Astrocyte (in vitro differentiated cells and primary cell): ENCODE measurements at regions not wholly inside any gene's neighbourhood (a gene's known extent, or its start where the extent isn't known, plus 50 kb on each side); places are given as distances from the start of the nearest gene placed in this dataset.

Experiments used
- DNase-seq: peaks from one replicate; pipeline ENCODE4 v3.0.0-alpha.2; 2010; ENCODE audit warnings: low read depth
- FAIRE-seq: peaks from 2 replicates; lab custom pipeline; 2011; peaks lifted over from hg19 to GRCh38; lab: Jason Lieb, UNC
- H2AFZ ChIP-seq: 2 replicates; pipeline ENCODE4 v1.6.0; 2012; ENCODE audit warnings: low read depth, low read length, inconsistent platforms
- H3K27ac ChIP-seq: 2 replicates; pipeline ENCODE4 v1.5.1; 2011; ENCODE audit warnings: low read depth, low read length, inconsistent platforms
- H3K27me3 ChIP-seq: 2 replicates; pipeline ENCODE4 v1.6.0; 2011; ENCODE audit warnings: low read length, inconsistent platforms; ENCODE audit not compliant: insufficient read depth
- H3K36me3 ChIP-seq: 2 replicates; pipeline ENCODE4 v1.5.1; 2011; ENCODE audit warnings: low read length, inconsistent platforms; ENCODE audit not compliant: insufficient read depth
- H3K4me1 ChIP-seq: 2 replicates; pipeline ENCODE4 v1.5.1; 2011; ENCODE audit warnings: low read length, inconsistent platforms; ENCODE audit not compliant: insufficient read depth
- H3K4me2 ChIP-seq: 2 replicates; pipeline ENCODE4 v1.6.0; 2012; ENCODE audit warnings: low read length, inconsistent platforms
- H3K4me3 ChIP-seq: 2 replicates; pipeline ENCODE4 v1.5.1; 2011; ENCODE audit warnings: low read depth, mild to moderate bottlenecking, low read length, inconsistent platforms; ENCODE audit not compliant: insufficient read depth
- H3K79me2 ChIP-seq: 2 replicates; pipeline ENCODE4 v1.6.0; 2012; ENCODE audit warnings: mild to moderate bottlenecking, low read length, inconsistent platforms; ENCODE audit not compliant: insufficient read depth
- H3K9ac ChIP-seq: 2 replicates; pipeline ENCODE4 v1.6.0; 2012; ENCODE audit warnings: mild to moderate bottlenecking, low read length, inconsistent platforms
- H3K9me3 ChIP-seq: 2 replicates; pipeline ENCODE4 v1.5.1; 2012; ENCODE audit warnings: low read depth, mild to moderate bottlenecking, low read length, inconsistent platforms; ENCODE audit not compliant: insufficient read depth
- H4K20me1 ChIP-seq: 2 replicates; pipeline ENCODE4 v1.6.0; 2012; ENCODE audit warnings: low read length, inconsistent platforms; ENCODE audit not compliant: insufficient read depth
- H3K27ac Mint-ChIP-seq: one replicate; pipeline ENCODE4 v1.8.0; 2021; ENCODE audit warnings: mild to moderate bottlenecking, mixed read lengths; ENCODE audit not compliant: unreplicated experiment
- H3K27me3 Mint-ChIP-seq: one replicate; pipeline ENCODE4 v1.8.0; 2021; ENCODE audit warnings: low read depth, mixed read lengths; ENCODE audit not compliant: unreplicated experiment
- H3K36me3 Mint-ChIP-seq: one replicate; pipeline ENCODE4 v1.8.0; 2021; ENCODE audit warnings: low read depth, mixed read lengths; ENCODE audit not compliant: unreplicated experiment
- H3K4me1 Mint-ChIP-seq: one replicate; pipeline ENCODE4 v1.8.0; 2021; ENCODE audit warnings: low read depth, mixed read lengths; ENCODE audit not compliant: unreplicated experiment
- H3K4me3 Mint-ChIP-seq: one replicate; pipeline ENCODE4 v1.8.0; 2021; ENCODE audit warnings: mild to moderate bottlenecking, moderate library complexity, mixed read lengths; ENCODE audit not compliant: unreplicated experiment
- H3K9me3 Mint-ChIP-seq: one replicate; pipeline ENCODE4 v1.8.0; 2021; ENCODE audit warnings: mild to moderate bottlenecking, mixed read lengths; ENCODE audit not compliant: unreplicated experiment
- CTCF ChIP-seq: IDR thresholded peaks from 2 replicates; pipeline ENCODE4 v1.5.1; 2011; ENCODE audit warnings: low read depth, mild to moderate bottlenecking, inconsistent platforms, low read length, moderate library complexity; ENCODE audit not compliant: insufficient read depth
- EZH2 ChIP-seq: IDR thresholded peaks from 2 replicates; pipeline ENCODE4 v1.6.1; 2012; ENCODE audit warnings: mild to moderate bottlenecking, low read length, inconsistent platforms; ENCODE audit not compliant: insufficient read depth

GRCh38 chr5:41629897-41630296 is 119.5 kb upstream of the PLCXD3 start:
- DNase-seq (no peak), FAIRE-seq (no peak)
- TF ChIP-seq CTCF (no peak), EZH2 (no peak)
- Histone ChIP-seq H4K20me1 (no peaks in the 10 kb centered on the region), H3K4me1 (no peaks in the 10 kb centered on the region), H3K27ac (no peak overlapping the region), H3K9ac (no peak overlapping the region), H3K4me3 (no peak overlapping the region), H3K9me3 (no peaks in the 10 kb centered on the region), H3K79me2 (no peaks in the 10 kb centered on the region), H3K27me3 (no peaks in the 10 kb centered on the region), H3K4me2 (no peak overlapping the region), H2AFZ (no peak overlapping the region), H3K36me3 (no peaks in the 10 kb centered on the region)
- H3K4me1 Mint-ChIP-seq = no peaks in the 10 kb centered on the region
- H3K9me3 Mint-ChIP-seq = no peaks in the 10 kb centered on the region
- H3K36me3 Mint-ChIP-seq = no peaks in the 10 kb centered on the region
- H3K27me3 Mint-ChIP-seq = no peaks in the 10 kb centered on the region
- H3K27ac Mint-ChIP-seq = no peak overlapping the region
- no peak overlapping the region for H3K4me3 Mint-ChIP-seq

- Histone ChIP-seq H3K4me3 (no peak overlapping the region), H3K4me1 (no peaks in the 10 kb centered on the region), H3K36me3 (no peaks in the 10 kb centered on the region), H4K20me1 (no peaks in the 10 kb centered on the region), H3K9me3 (no peaks in the 10 kb centered on the region), H3K79me2 (no peaks in the 10 kb centered on the region), H3K9ac (no peak overlapping the region), H3K27ac (no peak overlapping the region), H2AFZ (no peak overlapping the region), H3K4me2 (no peak overlapping the region), H3K27me3 (no peaks in the 10 kb centered on the region)
- DNase-seq (no peak), FAIRE-seq (no peak)
- Mint-ChIP-seq H3K27ac (no peak overlapping the region), H3K36me3 (no peaks in the 10 kb centered on the region), H3K4me3 (no peak overlapping the region), H3K27me3 (no peaks in the 10 kb centered on the region), H3K9me3 (no peaks in the 10 kb centered on the region), H3K4me1 (peaks cover 8% of the 10 kb centered on the region)
- TF ChIP-seq EZH2 (no peak), CTCF (no peak)
These were observed 115.2 kb upstream of the PLCXD3 start for GRCh38 chr5:41625571-41625970.

- Mint-ChIP-seq H3K36me3 (no peaks in the 10 kb centered on the region), H3K4me3 (no peak overlapping the region)
- FAIRE-seq = no peak
These were observed 111.0 kb upstream of the PLCXD3 start for GRCh38 chr5:41621420-41621819.

More at GRCh38 chr5:41621420-41621819, 111.0 kb upstream of the PLCXD3 start:
- Histone ChIP-seq H3K79me2 (no peaks in the 10 kb centered on the region), H4K20me1 (no peaks in the 10 kb centered on the region), H2AFZ (no peak overlapping the region), H3K27me3 (no peaks in the 10 kb centered on the region), H3K27ac (no peak overlapping the region), H3K4me3 (no peak overlapping the region), H3K4me2 (no peak overlapping the region), H3K4me1 (no peaks in the 10 kb centered on the region), H3K9ac (no peak overlapping the region), H3K36me3 (no peaks in the 10 kb centered on the region), H3K9me3 (no peaks in the 10 kb centered on the region)
- Mint-ChIP-seq H3K27me3 (no peaks in the 10 kb centered on the region), H3K27ac (no peak overlapping the region), H3K4me1 (peaks cover 8% of the 10 kb centered on the region), H3K9me3 (no peaks in the 10 kb centered on the region)
- no peak for TF ChIP-seq EZH2
- TF ChIP-seq CTCF = no peak
- DNase-seq = no peak
